Neural cell (in vitro differentiated cells): ENCODE measurements at regions not wholly inside any gene's neighbourhood (a gene's known extent, or its start where the extent isn't known, plus 50 kb on each side); places are given as distances from the start of the nearest gene placed in this dataset.

Experiments used
- H2AFZ ChIP-seq: fragments of 200-600, 300-800 bp; sonication (generic), shearing (Covaris generic); 2 replicates; pipeline ENCODE4 v1.6.0; 2014; ENCODE audit warnings: low read depth, mild to moderate bottlenecking, antibody characterized with exemption, low read length, moderate library complexity
- H3F3A ChIP-seq: fragments of 200-600 bp; shearing (Covaris generic); 2 replicates; pipeline ENCODE4 v1.6.1; 2016; ENCODE audit warnings: mild to moderate bottlenecking, moderate library complexity, mixed read lengths, antibody characterized with exemption, low read length; ENCODE audit not compliant: insufficient read depth, poor library complexity, severe bottlenecking
- H3K27ac ChIP-seq: fragments of 200-600, 300-800 bp; sonication (generic), shearing (Covaris generic); 2 replicates; pipeline ENCODE4 v1.5.1; 2014; ENCODE audit warnings: mild to moderate bottlenecking, low read length, moderate library complexity
- H3K27me3 ChIP-seq: fragments of 300-800, 200-600 bp; sonication (generic), shearing (Covaris generic); 2 replicates; pipeline ENCODE4 v1.6.0; 2014; ENCODE audit warnings: mild to moderate bottlenecking, low read depth, low read length, moderate library complexity; ENCODE audit not compliant: insufficient read depth
- H3K36me3 ChIP-seq: fragments of 300-800, 200-600 bp; sonication (generic), shearing (Covaris generic); 2 replicates; pipeline ENCODE4 v1.5.1; 2014; ENCODE audit warnings: mild to moderate bottlenecking, antibody characterized with exemption, low read length, moderate library complexity; ENCODE audit not compliant: insufficient read depth
- H3K4me2 ChIP-seq: fragments of 300-800, 200-600 bp; sonication (generic), shearing (Covaris generic); 2 replicates; pipeline ENCODE4 v1.6.0; 2014; ENCODE audit warnings: mild to moderate bottlenecking, low read length
- H3K4me3 ChIP-seq: fragments of 300-800, 200-600 bp; sonication (generic), shearing (Covaris generic); 2 replicates; pipeline ENCODE4 v1.5.1; 2014; ENCODE audit warnings: mild to moderate bottlenecking, low read length, moderate library complexity
- H3K79me2 ChIP-seq: fragments of 200-600 bp; shearing (Covaris generic); replicated peaks from 2 replicates; pipeline ENCODE4 v1.6.0; 2014; ENCODE audit warnings: mild to moderate bottlenecking, low read length, moderate library complexity; ENCODE audit not compliant: insufficient read depth
- H3K9ac ChIP-seq: fragments of 300-800, 200-600 bp; sonication (generic), shearing (Covaris generic); 2 replicates; pipeline ENCODE4 v1.6.1; 2016; ENCODE audit warnings: mild to moderate bottlenecking, low read length, mixed read lengths
- H3K9me2 ChIP-seq: fragments of 200-600 bp; shearing (Covaris generic); 2 replicates; pipeline ENCODE4 v1.6.1; 2016; ENCODE audit warnings: mild to moderate bottlenecking, low read length, mixed read lengths; ENCODE audit not compliant: insufficient read depth
- H3K9me3 ChIP-seq: fragments of 200-600, 300-800 bp; sonication (generic), shearing (Covaris generic); 2 replicates; pipeline ENCODE4 v1.6.1; 2016; ENCODE audit warnings: mild to moderate bottlenecking, mixed run types, low read length, moderate library complexity, mixed read lengths
- H4K20me1 ChIP-seq: fragments of 200-600 bp; shearing (Covaris generic); 2 replicates; pipeline ENCODE4 v1.6.1; 2016; ENCODE audit warnings: mild to moderate bottlenecking, mixed run types; ENCODE audit not compliant: insufficient read depth
- EP300 ChIP-seq: fragments of 450-650 bp; conservative IDR thresholded peaks from 2 replicates; pipeline ENCODE4 v1.6.1; 2014; ENCODE audit warnings: antibody characterized with exemption, mild to moderate bottlenecking, moderate library complexity; ENCODE audit not compliant: poor library complexity, severe bottlenecking
- EZH2 ChIP-seq: fragments of 200-600, 300-800 bp; shearing (Covaris generic), sonication (generic); IDR thresholded peaks from 2 replicates; pipeline ENCODE4 v1.6.1; 2014; ENCODE audit warnings: antibody characterized with exemption, low read length, borderline replicate concordance, mild to moderate bottlenecking; ENCODE audit not compliant: insufficient read depth, poor library complexity, severe bottlenecking
- MXI1 ChIP-seq: fragments of 450-650 bp; conservative IDR thresholded peaks from 2 replicates; pipeline ENCODE4 v1.6.1; 2014; ENCODE audit warnings: antibody characterized with exemption, mild to moderate bottlenecking; ENCODE audit not compliant: poor library complexity, severe bottlenecking
- POLR2AphosphoS5 ChIP-seq: IDR thresholded peaks from 2 replicates; pipeline ENCODE4 v1.6.1; 2012
- RAD21 ChIP-seq: fragments of 450-650 bp; conservative IDR thresholded peaks from 2 replicates; pipeline ENCODE4 v1.6.1; 2014; ENCODE audit warnings: antibody characterized with exemption, mild to moderate bottlenecking, moderate library complexity
- SMC3 ChIP-seq: fragments of 450-650 bp; conservative IDR thresholded peaks from 2 replicates; pipeline ENCODE4 v1.6.1; 2014; ENCODE audit warnings: antibody characterized with exemption, mild to moderate bottlenecking, moderate library complexity; ENCODE audit not compliant: poor library complexity
- TAF1 ChIP-seq: IDR thresholded peaks from 2 replicates; pipeline ENCODE4 v1.6.1; 2012; ENCODE audit warnings: low read depth
- TF ChIP-seq, protein P1 (sequence below): IDR thresholded peaks from 2 replicates; pipeline ENCODE4 v1.6.1; 2012; ENCODE audit warnings: borderline replicate concordance
- TF ChIP-seq, protein P2 (sequence below): fragments of 450-650 bp; IDR thresholded peaks from 2 replicates; pipeline ENCODE4 v1.5.1; 2014; ENCODE audit warnings: antibody characterized with exemption, mild to moderate bottlenecking, moderate library complexity; ENCODE audit not compliant: poor library complexity, severe bottlenecking

DNA sequence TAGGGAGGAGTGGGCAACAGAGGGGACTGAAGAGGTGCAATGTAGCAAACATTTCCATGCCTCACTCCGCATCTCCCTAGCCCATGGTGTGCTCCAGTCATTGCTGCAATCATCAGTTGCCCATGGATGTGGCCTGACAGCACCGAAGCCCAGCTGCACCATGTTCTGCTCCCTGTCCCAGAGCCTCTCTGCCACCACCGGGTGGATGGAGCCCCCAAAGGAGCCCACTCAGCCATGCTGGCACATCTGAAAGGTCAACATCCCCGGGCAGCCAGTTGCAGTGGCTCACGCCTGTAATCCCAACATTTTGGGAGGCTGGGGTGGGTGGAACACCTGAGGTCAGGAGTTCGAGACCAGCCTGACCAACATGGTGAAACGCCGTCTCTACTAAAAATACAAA, 336.4 kb upstream of the ZMIZ1 start:
- H3K9me2 ChIP-seq = no peaks in the 10 kb centered on the region
- no peaks in the 10 kb centered on the region for H3K27me3 ChIP-seq
- H3K36me3 ChIP-seq = no peaks in the 10 kb centered on the region
- H3K9ac ChIP-seq = no peak overlapping the region
- no peaks in the 10 kb centered on the region for H3K9me3 ChIP-seq
- H3K79me2 ChIP-seq = no peaks in the 10 kb centered on the region
- H4K20me1 ChIP-seq = no peaks in the 10 kb centered on the region
- H3K4me2 ChIP-seq = no peak overlapping the region
- no peak for TF ChIP-seq EP300
- no peak for TF ChIP-seq TAF1
- no peak for TF ChIP-seq EZH2
- TF ChIP-seq, protein P1, sequence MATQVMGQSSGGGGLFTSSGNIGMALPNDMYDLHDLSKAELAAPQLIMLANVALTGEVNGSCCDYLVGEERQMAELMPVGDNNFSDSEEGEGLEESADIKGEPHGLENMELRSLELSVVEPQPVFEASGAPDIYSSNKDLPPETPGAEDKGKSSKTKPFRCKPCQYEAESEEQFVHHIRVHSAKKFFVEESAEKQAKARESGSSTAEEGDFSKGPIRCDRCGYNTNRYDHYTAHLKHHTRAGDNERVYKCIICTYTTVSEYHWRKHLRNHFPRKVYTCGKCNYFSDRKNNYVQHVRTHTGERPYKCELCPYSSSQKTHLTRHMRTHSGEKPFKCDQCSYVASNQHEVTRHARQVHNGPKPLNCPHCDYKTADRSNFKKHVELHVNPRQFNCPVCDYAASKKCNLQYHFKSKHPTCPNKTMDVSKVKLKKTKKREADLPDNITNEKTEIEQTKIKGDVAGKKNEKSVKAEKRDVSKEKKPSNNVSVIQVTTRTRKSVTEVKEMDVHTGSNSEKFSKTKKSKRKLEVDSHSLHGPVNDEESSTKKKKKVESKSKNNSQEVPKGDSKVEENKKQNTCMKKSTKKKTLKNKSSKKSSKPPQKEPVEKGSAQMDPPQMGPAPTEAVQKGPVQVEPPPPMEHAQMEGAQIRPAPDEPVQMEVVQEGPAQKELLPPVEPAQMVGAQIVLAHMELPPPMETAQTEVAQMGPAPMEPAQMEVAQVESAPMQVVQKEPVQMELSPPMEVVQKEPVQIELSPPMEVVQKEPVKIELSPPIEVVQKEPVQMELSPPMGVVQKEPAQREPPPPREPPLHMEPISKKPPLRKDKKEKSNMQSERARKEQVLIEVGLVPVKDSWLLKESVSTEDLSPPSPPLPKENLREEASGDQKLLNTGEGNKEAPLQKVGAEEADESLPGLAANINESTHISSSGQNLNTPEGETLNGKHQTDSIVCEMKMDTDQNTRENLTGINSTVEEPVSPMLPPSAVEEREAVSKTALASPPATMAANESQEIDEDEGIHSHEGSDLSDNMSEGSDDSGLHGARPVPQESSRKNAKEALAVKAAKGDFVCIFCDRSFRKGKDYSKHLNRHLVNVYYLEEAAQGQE = no peak
- TF ChIP-seq, protein P2, sequence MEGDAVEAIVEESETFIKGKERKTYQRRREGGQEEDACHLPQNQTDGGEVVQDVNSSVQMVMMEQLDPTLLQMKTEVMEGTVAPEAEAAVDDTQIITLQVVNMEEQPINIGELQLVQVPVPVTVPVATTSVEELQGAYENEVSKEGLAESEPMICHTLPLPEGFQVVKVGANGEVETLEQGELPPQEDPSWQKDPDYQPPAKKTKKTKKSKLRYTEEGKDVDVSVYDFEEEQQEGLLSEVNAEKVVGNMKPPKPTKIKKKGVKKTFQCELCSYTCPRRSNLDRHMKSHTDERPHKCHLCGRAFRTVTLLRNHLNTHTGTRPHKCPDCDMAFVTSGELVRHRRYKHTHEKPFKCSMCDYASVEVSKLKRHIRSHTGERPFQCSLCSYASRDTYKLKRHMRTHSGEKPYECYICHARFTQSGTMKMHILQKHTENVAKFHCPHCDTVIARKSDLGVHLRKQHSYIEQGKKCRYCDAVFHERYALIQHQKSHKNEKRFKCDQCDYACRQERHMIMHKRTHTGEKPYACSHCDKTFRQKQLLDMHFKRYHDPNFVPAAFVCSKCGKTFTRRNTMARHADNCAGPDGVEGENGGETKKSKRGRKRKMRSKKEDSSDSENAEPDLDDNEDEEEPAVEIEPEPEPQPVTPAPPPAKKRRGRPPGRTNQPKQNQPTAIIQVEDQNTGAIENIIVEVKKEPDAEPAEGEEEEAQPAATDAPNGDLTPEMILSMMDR = no peak
- no peak for TF ChIP-seq MXI1
- no peak for TF ChIP-seq POLR2AphosphoS5
- TF ChIP-seq SMC3 = no peak
- no peak for TF ChIP-seq RAD21
- H2AFZ ChIP-seq = no peak overlapping the region
- H3F3A ChIP-seq = no peaks in the 10 kb centered on the region
- H3K27ac ChIP-seq = no peak overlapping the region
- no peak overlapping the region for H3K4me3 ChIP-seq

DNA sequence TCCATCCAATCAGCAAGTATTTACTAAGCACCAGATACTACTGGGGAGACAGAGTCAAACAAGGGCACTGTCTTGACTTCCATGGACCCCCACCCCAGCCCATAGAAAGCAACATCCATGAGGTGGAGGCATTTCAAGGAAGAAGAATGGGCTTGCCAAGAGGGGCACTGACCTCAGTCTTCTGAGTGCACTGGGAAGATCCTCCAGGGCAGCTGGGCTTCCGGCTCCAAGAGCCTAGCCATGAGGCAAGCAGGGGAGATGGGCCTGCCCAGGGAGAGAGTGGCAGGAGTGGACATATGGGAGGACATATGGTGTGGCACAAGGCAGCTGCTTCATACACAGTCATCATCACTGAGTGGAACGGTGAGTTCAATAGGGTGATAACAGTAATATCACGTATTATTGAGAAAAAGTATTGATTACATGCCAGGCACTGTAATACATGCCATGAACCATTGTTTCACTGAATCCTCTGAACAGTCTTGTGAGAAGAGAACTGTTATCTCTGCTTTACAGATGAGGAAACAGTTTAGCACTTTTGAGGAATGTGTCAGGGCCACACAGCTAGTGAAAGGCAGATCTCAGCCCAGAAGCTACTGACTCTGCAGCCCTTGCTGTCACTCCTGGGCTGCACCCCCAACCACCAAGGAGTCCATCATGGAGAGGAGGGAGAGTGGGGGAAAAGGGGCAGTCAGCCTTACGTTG, 331.7 kb upstream of the ZMIZ1 start:
- no peaks in the 10 kb centered on the region for H3K36me3 ChIP-seq
- H2AFZ ChIP-seq = no peak overlapping the region
- no peaks in the 10 kb centered on the region for H3F3A ChIP-seq
- H3K27me3 ChIP-seq = no peaks in the 10 kb centered on the region
- H3K9ac ChIP-seq = no peak overlapping the region
- H3K4me2 ChIP-seq = no peak overlapping the region
- TF ChIP-seq, protein P1 = no peak
- TF ChIP-seq, protein P2 = no peak
- TF ChIP-seq TAF1 (no peak), POLR2AphosphoS5 (no peak), MXI1 (no peak), RAD21 (no peak), EZH2 (no peak), EP300 (no peak), SMC3 (no peak)
- no peaks in the 10 kb centered on the region for H3K9me2 ChIP-seq
- H4K20me1 ChIP-seq = no peaks in the 10 kb centered on the region
- no peaks in the 10 kb centered on the region for H3K9me3 ChIP-seq
- H3K4me3 ChIP-seq = no peak overlapping the region
- H3K27ac ChIP-seq = no peak overlapping the region
- no peaks in the 10 kb centered on the region for H3K79me2 ChIP-seq
